ENCODE measurements at regions not wholly inside any gene's neighbourhood (a gene's known extent, or its start where the extent isn't known, plus 50 kb on each side); places are given as distances from the start of the nearest gene placed in this dataset.

- no peaks in the 10 kb centered on the region for H3K36me3 Mint-ChIP-seq (ENCODE audit: low read depth)
- POLR2A ChIA-PET: no interaction called here
- no peak for ATAC-seq (ENCODE audit: low read depth)
These were observed 395.3 kb upstream of the NXPH2 start for GRCh38 chr2:139175510-139175909.

DNA sequence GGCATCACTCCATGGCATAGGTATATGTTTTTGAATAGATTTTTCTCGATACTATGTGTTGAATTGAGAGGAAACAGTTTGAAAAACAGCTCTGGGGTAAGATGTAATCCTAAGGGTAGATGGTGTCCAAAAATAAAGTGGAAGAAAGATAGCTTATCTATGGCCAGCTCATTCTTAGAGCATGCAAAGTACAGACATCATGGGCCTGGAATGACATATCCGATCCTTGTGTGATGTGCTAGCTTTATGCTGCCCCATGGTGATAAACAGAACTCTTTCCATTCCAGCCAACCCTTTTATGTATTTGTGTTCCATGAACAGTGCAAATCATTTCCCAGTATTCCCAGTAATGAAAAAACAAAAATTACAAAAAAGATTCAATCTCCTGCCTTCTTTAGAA is 390.2 kb upstream of the NXPH2 start:
- ChIA-PET CTCF (no interaction called here), POLR2A (no interaction called here)
- no peaks in the 10 kb centered on the region for H3K36me3 Mint-ChIP-seq (ENCODE audit: low read depth)

More at GRCh38 chr2:139175510-139175909, 395.3 kb upstream of the NXPH2 start:
- Mint-ChIP-seq H3K27me3 (no peaks in the 10 kb centered on the region), H3K9me3 (peaks cover 3% of the 10 kb centered on the region), H3K4me1 (no peaks in the 10 kb centered on the region), H3K27ac (no peak overlapping the region), H3K4me3 (no peak overlapping the region)
- CTCF ChIA-PET: no interaction called here
- intact Hi-C loops (cut with micrococcal nuclease): no loop called here
- TF ChIP-seq, protein P1, sequence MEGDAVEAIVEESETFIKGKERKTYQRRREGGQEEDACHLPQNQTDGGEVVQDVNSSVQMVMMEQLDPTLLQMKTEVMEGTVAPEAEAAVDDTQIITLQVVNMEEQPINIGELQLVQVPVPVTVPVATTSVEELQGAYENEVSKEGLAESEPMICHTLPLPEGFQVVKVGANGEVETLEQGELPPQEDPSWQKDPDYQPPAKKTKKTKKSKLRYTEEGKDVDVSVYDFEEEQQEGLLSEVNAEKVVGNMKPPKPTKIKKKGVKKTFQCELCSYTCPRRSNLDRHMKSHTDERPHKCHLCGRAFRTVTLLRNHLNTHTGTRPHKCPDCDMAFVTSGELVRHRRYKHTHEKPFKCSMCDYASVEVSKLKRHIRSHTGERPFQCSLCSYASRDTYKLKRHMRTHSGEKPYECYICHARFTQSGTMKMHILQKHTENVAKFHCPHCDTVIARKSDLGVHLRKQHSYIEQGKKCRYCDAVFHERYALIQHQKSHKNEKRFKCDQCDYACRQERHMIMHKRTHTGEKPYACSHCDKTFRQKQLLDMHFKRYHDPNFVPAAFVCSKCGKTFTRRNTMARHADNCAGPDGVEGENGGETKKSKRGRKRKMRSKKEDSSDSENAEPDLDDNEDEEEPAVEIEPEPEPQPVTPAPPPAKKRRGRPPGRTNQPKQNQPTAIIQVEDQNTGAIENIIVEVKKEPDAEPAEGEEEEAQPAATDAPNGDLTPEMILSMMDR (IDR thresholded peaks at IDR 0.05): no peak
- DNase-seq: no peak

DNA sequence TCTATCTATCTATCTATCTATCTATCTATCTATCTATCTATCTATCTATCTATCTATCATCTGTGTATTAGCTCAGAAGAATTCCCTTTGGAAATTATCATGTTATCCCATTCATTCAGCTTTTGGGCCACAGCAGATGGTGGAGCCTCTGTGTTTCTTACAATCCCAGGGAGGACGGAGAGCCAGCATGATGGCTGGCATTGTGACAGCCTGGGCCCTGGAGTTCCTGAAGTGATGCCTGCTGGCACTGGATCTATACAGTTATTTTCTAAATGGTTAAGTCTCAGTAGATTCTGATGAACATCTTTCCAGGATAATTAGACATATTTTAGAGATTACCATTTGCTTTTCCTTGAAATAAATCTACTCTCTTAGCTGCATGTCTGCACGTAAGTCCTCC is 385.4 kb upstream of the NXPH2 start:
- TF ChIP-seq, protein P1 (IDR thresholded peaks at IDR 0.05): no peak
- CTCF ChIA-PET: no interaction called here
- Mint-ChIP-seq H3K9me3 (peaks cover 6% of the 10 kb centered on the region), H3K36me3 (ENCODE audit: low read depth) (no peaks in the 10 kb centered on the region), H3K27ac (no peak overlapping the region), H3K4me3 (no peak overlapping the region), H3K27me3 (no peaks in the 10 kb centered on the region), H3K4me1 (no peaks in the 10 kb centered on the region)
- POLR2A ChIA-PET: no interaction called here
- DNase-seq (no peak), ATAC-seq (ENCODE audit: low read depth) (no peak)
- intact Hi-C loops (cut with micrococcal nuclease): no loop called here

More for the DNA sequence above, 390.2 kb upstream of the NXPH2 start:
- H3K4me1 Mint-ChIP-seq: no peaks in the 10 kb centered on the region
- intact Hi-C loops (cut with micrococcal nuclease): no loop called here
- ATAC-seq (ENCODE audit: low read depth) (no peak), DNase-seq (no peak)
- H3K9me3 Mint-ChIP-seq: peaks cover 8% of the 10 kb centered on the region
- H3K27ac Mint-ChIP-seq: no peak overlapping the region
- TF ChIP-seq, protein P1 (IDR thresholded peaks at IDR 0.05): no peak
- no peaks in the 10 kb centered on the region for H3K27me3 Mint-ChIP-seq
- no peak overlapping the region for H3K4me3 Mint-ChIP-seq

DNA sequence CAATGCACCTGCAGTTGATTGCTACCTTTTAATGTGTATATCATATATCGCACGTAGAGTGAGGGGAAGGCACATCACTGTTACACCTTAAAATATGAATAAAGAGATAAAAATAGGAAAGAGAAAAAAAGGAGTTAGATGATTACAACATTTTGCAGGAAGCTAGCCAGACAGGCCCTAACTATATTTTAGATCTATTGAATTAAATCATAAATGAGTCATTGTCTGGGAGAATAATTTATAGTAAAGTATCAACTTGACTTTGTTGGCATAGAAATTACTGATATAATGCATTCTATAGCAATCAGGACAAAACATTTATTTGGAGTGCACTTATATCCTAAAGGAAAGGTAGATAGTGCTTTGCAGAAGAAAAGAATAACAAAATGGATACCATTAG is 384.9 kb upstream of the NXPH2 start:
- intact Hi-C loops (cut with micrococcal nuclease): no loop called here
- no peaks in the 10 kb centered on the region for H3K4me1 Mint-ChIP-seq
- POLR2A ChIA-PET: no interaction called here
- H3K9me3 Mint-ChIP-seq: peaks cover 5% of the 10 kb centered on the region
- H3K4me3 Mint-ChIP-seq: no peak overlapping the region
- no peak overlapping the region for H3K27ac Mint-ChIP-seq
- TF ChIP-seq, protein P1 (IDR thresholded peaks at IDR 0.05): no peak
- ATAC-seq (ENCODE audit: low read depth) (no peak), DNase-seq (no peak)
- no peaks in the 10 kb centered on the region for H3K36me3 Mint-ChIP-seq (ENCODE audit: low read depth)
- no peaks in the 10 kb centered on the region for H3K27me3 Mint-ChIP-seq
- CTCF ChIA-PET: no interaction called here

DNA sequence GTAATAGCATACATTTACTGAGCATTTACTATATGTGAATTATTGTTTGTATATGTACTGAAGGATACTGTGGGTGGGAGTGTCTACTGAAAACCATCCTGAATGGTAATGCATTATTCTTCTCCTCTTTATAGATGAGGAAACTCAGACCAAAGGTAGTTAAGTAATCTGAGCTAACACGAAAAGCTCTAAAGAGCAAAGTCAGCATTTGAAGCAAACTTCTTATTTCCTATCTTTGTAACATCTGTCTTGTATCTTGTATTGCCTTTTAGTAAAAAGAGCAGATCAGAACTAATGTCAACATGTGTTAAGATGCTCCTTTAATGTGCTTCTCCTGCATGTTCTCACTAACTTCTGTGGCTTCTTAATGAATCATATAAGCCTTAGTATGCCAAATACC is 382.8 kb upstream of the NXPH2 start:
- POLR2A ChIA-PET: no interaction called here
- Mint-ChIP-seq H3K4me1 (no peaks in the 10 kb centered on the region), H3K9me3 (peaks cover 2% of the 10 kb centered on the region), H3K27ac (no peak overlapping the region), H3K36me3 (ENCODE audit: low read depth) (no peaks in the 10 kb centered on the region), H3K4me3 (no peak overlapping the region), H3K27me3 (no peaks in the 10 kb centered on the region)
- CTCF ChIA-PET: no interaction called here
- TF ChIP-seq, protein P1 (IDR thresholded peaks at IDR 0.05): no peak
- no peak for ATAC-seq (ENCODE audit: low read depth)
- DNase-seq: no peak
- intact Hi-C loops (cut with micrococcal nuclease): no loop called here

Measured in activated B cell treated with CpG ODN at 0.5 μM for 24 hours (primary cell).